Activated T-cell treated with anti-CD3 and anti-CD28 coated beads, Interleukin-2, amount 50 U/mL, for 24 hours (primary cell): ENCODE measurements at regions not wholly inside any gene's neighbourhood (a gene's known extent, or its start where the extent isn't known, plus 50 kb on each side); places are given as distances from the start of the nearest gene placed in this dataset.

Experiments
- DNase-seq: peaks from one replicate; pipeline ENCODE4 v3.0.0-alpha.2; 2020
- H3K27ac Mint-ChIP-seq: 2 replicates; pipeline ENCODE4 v1.8.0; 2020; ENCODE audit warnings: mild to moderate bottlenecking, mixed read lengths
- H3K27me3 Mint-ChIP-seq: 2 replicates; pipeline ENCODE4 v1.8.0; 2020; ENCODE audit warnings: mixed read lengths
- H3K36me3 Mint-ChIP-seq: 2 replicates; pipeline ENCODE4 v1.8.0; 2020; ENCODE audit warnings: low read depth, mixed read lengths
- H3K4me1 Mint-ChIP-seq: 2 replicates; pipeline ENCODE4 v1.8.0; 2020; ENCODE audit warnings: low read depth, mixed read lengths
- H3K4me3 Mint-ChIP-seq: 2 replicates; pipeline ENCODE4 v1.8.0; 2020; ENCODE audit warnings: mild to moderate bottlenecking, moderate library complexity, mixed read lengths
- H3K9me3 Mint-ChIP-seq: 2 replicates; pipeline ENCODE4 v1.8.0; 2020; ENCODE audit warnings: mixed read lengths

- peaks cover 62% of the 10 kb centered on the region for H3K27me3 Mint-ChIP-seq
- no peaks in the 10 kb centered on the region for H3K4me1 Mint-ChIP-seq
- H3K4me3 Mint-ChIP-seq = no peak overlapping the region
- H3K36me3 Mint-ChIP-seq = no peaks in the 10 kb centered on the region
- H3K9me3 Mint-ChIP-seq = no peaks in the 10 kb centered on the region
- no peak for DNase-seq
- no peak overlapping the region for H3K27ac Mint-ChIP-seq
Observed at GRCh38 chr1:37255136-37255795, 219.1 kb upstream of the ZC3H12A start.

DNA sequence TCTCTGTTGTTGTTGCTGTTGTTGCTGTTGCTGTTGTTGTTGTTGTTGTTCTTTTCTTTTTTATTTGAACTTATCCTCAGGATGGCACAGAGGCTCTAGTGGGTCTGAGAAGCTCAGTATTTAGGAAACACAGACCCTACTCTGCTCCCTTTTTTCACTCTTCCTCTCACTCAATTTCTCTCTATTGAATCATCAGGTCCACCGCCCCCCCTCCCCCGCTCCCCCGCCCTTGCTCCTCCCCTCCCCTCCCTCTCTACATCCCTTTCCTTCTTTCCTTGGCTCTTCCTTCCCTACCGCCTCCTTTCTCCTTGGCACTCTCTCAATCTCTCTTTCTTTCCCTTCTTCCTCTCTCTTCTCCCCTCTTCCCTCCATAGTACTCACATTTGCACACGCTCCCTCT lies 218.5 kb upstream of the ZC3H12A start:
- Mint-ChIP-seq H3K27ac (no peak overlapping the region), H3K36me3 (no peaks in the 10 kb centered on the region), H3K4me3 (no peak overlapping the region), H3K27me3 (peaks cover 59% of the 10 kb centered on the region), H3K9me3 (no peaks in the 10 kb centered on the region), H3K4me1 (no peaks in the 10 kb centered on the region)
- DNase-seq = no peak

DNA sequence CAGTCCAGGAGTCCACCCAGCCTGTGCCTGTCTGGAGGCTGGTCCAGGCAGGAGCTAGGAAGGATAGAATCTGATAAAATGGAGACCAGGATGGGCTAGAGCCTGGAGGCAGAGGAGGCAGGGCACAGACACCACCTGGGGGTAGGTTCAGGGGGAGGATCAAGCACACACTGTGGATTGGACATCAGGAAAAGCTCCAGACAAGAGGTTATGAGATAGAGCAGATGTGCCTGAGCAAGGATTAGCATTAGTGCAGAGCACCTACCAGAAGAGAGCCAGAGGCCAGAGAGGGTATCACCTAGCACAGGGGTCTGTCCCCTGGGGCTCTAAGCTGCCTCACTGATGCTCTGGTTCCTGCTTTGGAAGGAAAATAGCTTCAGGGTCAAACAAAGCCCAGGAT lies 216.7 kb upstream of the ZC3H12A start:
- Mint-ChIP-seq H3K27me3 (peaks cover 65% of the 10 kb centered on the region), H3K36me3 (no peaks in the 10 kb centered on the region), H3K4me3 (no peak overlapping the region), H3K4me1 (no peaks in the 10 kb centered on the region), H3K9me3 (no peaks in the 10 kb centered on the region), H3K27ac (no peak overlapping the region)
- no peak for DNase-seq

DNA sequence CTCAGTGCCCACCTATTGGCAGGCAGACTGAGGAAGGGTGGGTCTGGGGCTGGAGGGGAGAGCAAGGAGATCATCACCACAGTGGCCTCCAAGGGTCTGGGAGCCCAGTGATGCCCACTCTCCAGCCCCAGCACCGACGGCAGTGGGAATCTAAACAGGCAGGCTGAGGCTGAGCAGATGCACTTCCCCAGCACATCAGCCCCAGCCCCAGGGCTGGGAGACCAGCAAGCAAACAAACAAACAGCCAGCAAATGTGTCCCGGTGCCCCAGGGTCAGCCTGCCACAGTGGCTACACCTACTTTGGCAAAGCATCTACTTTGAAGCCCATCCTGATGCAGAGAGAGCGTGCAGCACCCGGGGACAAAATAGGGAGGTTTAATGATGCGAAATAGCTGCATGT lies 216.3 kb upstream of the ZC3H12A start:
- Mint-ChIP-seq H3K27ac (no peak overlapping the region), H3K27me3 (peaks cover 65% of the 10 kb centered on the region), H3K4me3 (no peak overlapping the region), H3K9me3 (no peaks in the 10 kb centered on the region), H3K36me3 (no peaks in the 10 kb centered on the region), H3K4me1 (no peaks in the 10 kb centered on the region)
- no peak for DNase-seq

DNA sequence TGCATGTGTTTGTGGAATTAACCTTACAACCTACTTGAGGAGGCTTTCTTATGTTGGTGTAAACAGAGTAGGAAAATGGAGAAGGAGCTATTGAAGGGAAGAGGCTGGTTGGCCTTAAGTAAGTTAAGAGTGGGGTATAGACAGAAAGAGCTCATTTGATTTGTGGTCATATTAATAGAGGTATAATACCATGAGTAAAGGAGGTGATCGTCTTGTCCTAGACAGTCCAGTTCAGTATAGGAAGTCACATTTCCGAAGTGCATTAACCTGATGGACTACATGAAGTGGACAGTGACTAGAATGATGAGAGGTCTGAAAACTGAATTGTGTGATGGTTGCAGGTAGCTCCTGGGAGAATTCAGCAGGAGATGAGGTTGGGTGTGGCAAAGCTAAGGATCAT lies 215.4 kb upstream of the ZC3H12A start:
- peaks cover 3% of the 10 kb centered on the region for H3K9me3 Mint-ChIP-seq
- no peak for DNase-seq
- H3K27ac Mint-ChIP-seq = no peak overlapping the region
- H3K36me3 Mint-ChIP-seq = no peaks in the 10 kb centered on the region
- no peaks in the 10 kb centered on the region for H3K4me1 Mint-ChIP-seq
- H3K27me3 Mint-ChIP-seq = peaks cover 59% of the 10 kb centered on the region
- H3K4me3 Mint-ChIP-seq = no peak overlapping the region

- Mint-ChIP-seq H3K4me3 (no peak overlapping the region), H3K4me1 (no peaks in the 10 kb centered on the region), H3K9me3 (peaks cover 3% of the 10 kb centered on the region), H3K27ac (no peak overlapping the region), H3K27me3 (peaks cover 56% of the 10 kb centered on the region), H3K36me3 (no peaks in the 10 kb centered on the region)
- DNase-seq = no peak
Observed at GRCh38 chr1:37261129-37261528, 213.3 kb upstream of the ZC3H12A start.

DNA sequence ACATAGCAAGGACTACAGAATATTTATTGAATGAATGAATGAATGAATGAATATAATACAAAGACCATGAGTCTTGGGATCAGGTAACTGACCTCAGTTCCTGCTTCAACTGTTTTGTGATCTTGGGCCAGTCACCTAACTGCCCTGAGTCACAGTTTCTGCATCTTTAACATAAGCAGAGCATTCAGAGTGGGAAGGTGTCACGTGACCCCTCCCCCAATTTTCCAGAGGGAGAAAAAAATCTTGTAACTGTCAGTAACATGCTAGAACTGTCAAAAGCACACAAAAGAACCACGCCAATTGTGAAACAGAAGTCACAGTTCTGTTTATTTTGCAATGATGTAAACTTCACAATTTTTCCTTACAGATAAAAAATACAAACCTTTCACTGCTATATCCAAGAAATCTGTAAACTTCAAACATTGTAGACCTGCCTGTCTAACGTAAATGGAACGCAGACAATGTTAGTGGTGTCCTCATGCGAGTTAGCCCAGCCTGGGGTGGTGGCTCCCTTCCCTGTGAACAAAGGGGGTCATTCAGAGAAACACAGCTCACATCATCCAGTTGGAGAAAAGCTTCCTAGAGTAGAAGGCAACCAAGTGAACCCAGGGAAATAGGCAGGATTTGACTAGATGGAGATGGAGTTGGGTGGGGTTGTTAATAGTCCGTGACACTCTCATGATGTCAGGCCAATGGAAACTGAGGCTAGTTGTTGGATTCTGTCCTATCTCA lies 211.8 kb upstream of the ZC3H12A start:
- no peak for DNase-seq
- Mint-ChIP-seq H3K9me3 (peaks cover 3% of the 10 kb centered on the region), H3K27me3 (peaks cover 42% of the 10 kb centered on the region), H3K4me1 (no peaks in the 10 kb centered on the region), H3K27ac (no peak overlapping the region), H3K36me3 (no peaks in the 10 kb centered on the region), H3K4me3 (no peak overlapping the region)

DNA sequence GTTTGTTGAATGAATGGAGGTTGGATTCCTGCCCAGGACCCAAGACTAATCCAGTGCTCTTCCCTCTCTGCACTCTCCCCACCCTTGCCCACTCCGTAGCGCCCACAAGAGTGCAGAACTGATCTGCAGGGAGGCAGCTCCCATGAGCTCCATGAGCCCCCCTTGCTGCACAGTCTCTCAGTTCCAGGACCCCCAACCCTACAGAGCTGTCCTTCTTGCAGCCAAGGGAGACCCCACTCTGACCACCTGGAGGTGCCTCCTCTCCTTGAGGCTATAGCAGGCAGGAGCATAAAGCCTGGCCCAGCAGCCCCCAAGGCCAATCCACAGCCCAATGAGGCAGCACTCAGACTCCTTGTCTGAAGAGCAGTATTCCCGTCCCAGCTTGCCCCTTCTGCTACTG lies 209.2 kb upstream of the ZC3H12A start:
- H3K4me3 Mint-ChIP-seq = no peak overlapping the region
- peaks cover 21% of the 10 kb centered on the region for H3K27me3 Mint-ChIP-seq
- no peaks in the 10 kb centered on the region for H3K4me1 Mint-ChIP-seq
- H3K9me3 Mint-ChIP-seq = peaks cover 3% of the 10 kb centered on the region
- no peaks in the 10 kb centered on the region for H3K36me3 Mint-ChIP-seq
- H3K27ac Mint-ChIP-seq = no peak overlapping the region
- DNase-seq = no peak

- Mint-ChIP-seq H3K4me3 (no peak overlapping the region), H3K9me3 (peaks cover 3% of the 10 kb centered on the region), H3K4me1 (no peaks in the 10 kb centered on the region), H3K27ac (no peak overlapping the region), H3K36me3 (no peaks in the 10 kb centered on the region), H3K27me3 (peaks cover 26% of the 10 kb centered on the region)
- no peak for DNase-seq
Observed at GRCh38 chr1:37265786-37266667, 208.4 kb upstream of the ZC3H12A start.

- H3K27me3 Mint-ChIP-seq = peaks cover 28% of the 10 kb centered on the region
- no peak overlapping the region for H3K4me3 Mint-ChIP-seq
- no peak overlapping the region for H3K27ac Mint-ChIP-seq
Observed at GRCh38 chr1:37267111-37267835, 207.1 kb upstream of the ZC3H12A start.

DNA sequence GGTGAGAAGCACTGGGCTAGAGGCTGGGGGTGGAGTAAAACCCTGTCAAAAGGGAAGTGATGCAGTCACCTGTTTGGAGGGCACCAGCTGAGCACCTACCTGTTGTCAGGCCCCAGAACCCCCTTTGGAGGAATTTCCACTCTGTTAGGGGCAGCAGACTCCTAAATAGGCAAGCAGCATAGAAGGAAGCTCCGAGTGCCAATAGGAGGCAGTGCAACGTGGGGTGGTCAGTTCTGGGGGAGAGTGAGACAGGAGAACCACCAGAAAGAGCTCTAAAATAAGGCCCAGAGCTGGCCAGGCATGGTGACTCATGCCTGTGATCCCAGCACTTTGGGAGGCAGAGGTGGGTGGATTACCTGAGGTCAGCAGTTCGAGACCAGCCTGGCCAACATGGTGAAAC lies 203.7 kb upstream of the ZC3H12A start:
- Mint-ChIP-seq H3K4me3 (no peak overlapping the region), H3K27me3 (peaks cover 25% of the 10 kb centered on the region), H3K27ac (no peak overlapping the region), H3K4me1 (no peaks in the 10 kb centered on the region), H3K9me3 (no peaks in the 10 kb centered on the region), H3K36me3 (no peaks in the 10 kb centered on the region)
- DNase-seq = no peak

More at GRCh38 chr1:37267111-37267835, 207.1 kb upstream of the ZC3H12A start:
- DNase-seq = no peak
- H3K36me3 Mint-ChIP-seq = no peaks in the 10 kb centered on the region
- peaks cover 3% of the 10 kb centered on the region for H3K9me3 Mint-ChIP-seq
- H3K4me1 Mint-ChIP-seq = no peaks in the 10 kb centered on the region

GRCh38 chr1:37272626-37273025 lies 201.8 kb upstream of the ZC3H12A start:
- Mint-ChIP-seq H3K9me3 (no peaks in the 10 kb centered on the region), H3K4me1 (no peaks in the 10 kb centered on the region), H3K36me3 (no peaks in the 10 kb centered on the region), H3K27me3 (peaks cover 27% of the 10 kb centered on the region), H3K27ac (no peak overlapping the region), H3K4me3 (no peak overlapping the region)
- no peak for DNase-seq

DNA sequence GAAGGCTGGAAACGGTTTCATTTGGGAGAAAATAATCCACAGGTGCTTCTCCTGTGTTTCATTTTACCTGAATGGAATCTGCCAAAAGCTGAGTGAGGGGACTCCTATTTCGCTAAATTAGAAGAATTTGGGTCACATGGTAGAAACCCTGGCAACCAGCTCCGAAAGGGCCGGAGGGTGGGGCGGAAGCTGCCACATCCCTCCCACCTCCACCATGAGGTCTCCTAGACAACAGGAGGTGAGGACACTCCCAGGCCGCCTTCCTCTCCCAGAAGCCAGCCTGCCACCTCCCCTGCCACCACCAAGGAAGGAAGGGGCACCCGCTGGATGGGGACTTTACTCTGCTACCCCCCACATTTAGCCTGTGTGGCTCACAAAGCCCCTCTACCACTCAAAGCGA lies 199.9 kb upstream of the ZC3H12A start:
- Mint-ChIP-seq H3K27me3 (peaks cover 37% of the 10 kb centered on the region), H3K9me3 (no peaks in the 10 kb centered on the region), H3K4me1 (no peaks in the 10 kb centered on the region), H3K27ac (no peak overlapping the region), H3K36me3 (no peaks in the 10 kb centered on the region), H3K4me3 (no peak overlapping the region)
- DNase-seq = no peak

DNA sequence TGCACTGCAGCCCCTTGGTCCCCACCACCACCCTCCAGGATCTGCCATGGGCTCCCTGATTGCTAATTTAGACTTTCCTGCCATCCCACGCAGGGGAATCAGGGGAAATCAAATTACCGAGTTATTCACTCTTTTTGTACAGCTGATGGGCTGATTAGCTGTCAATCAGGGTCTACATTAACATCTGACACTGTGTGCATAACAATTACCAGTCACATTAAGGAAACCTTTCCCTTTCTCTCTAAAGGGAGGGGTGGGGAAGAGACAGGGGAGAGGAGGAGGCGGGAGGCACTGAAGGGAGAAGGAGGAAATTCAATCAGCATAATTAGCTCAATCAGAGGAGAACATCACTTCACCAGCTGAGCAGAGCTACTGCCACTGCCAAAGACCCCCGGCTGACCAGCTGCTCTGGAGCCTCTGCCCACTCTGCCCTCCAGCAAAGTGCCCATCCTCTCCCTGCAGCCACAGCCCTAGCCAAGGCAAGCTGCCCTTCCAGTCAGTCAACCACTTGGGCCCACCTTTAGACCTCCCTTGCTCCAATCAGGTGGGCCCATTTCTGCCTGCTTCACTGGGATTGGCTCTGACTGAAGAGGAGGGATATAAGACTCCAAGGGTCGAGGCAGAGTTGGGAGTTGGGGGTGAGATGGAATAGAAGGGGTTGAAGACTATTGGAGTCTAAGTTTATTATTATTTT lies 199.3 kb upstream of the ZC3H12A start:
- H3K36me3 Mint-ChIP-seq = no peaks in the 10 kb centered on the region
- DNase-seq = no peak
- peaks cover 39% of the 10 kb centered on the region for H3K27me3 Mint-ChIP-seq
- H3K27ac Mint-ChIP-seq = no peak overlapping the region
- peaks cover 6% of the 10 kb centered on the region for H3K9me3 Mint-ChIP-seq
- no peaks in the 10 kb centered on the region for H3K4me1 Mint-ChIP-seq
- H3K4me3 Mint-ChIP-seq = no peak overlapping the region
